Calu3 (cell line): ENCODE measurements at regions not wholly inside any gene's neighbourhood (a gene's known extent, or its start where the extent isn't known, plus 50 kb on each side); places are given as distances from the start of the nearest gene placed in this dataset.

ENCODE experiments used
- BruUV-seq: library from RNA; stranded (reverse); fragments of 400-500 nt; replicated peaks from 2 replicates; lab custom pipeline; 2021; lab: Mats Ljungman, UMichigan
- CTCF ChIA-PET: fragments of 300-600 bp; sonication (Branson Sonifier 250); formaldehyde crosslinking; loops from one replicate; lab custom pipeline; 2022; ENCODE audit warnings: antibody characterized with exemption; lab: Charles Lee
- DNase-seq: peaks from one replicate; pipeline ENCODE4 v3.0.0; 2022
- H3K27ac Mint-ChIP-seq: one replicate; pipeline ENCODE4 v1.8.0; 2022; ENCODE audit warnings: mixed read lengths; ENCODE audit not compliant: unreplicated experiment
- H3K27me3 Mint-ChIP-seq: one replicate; pipeline ENCODE4 v1.8.0; 2022; ENCODE audit warnings: mixed read lengths; ENCODE audit not compliant: unreplicated experiment
- H3K36me3 Mint-ChIP-seq: one replicate; pipeline ENCODE4 v1.8.0; 2022; ENCODE audit warnings: mild to moderate bottlenecking, moderate library complexity, mixed read lengths; ENCODE audit not compliant: insufficient read depth, unreplicated experiment
- H3K4me1 Mint-ChIP-seq: one replicate; pipeline ENCODE4 v1.8.0; 2022; ENCODE audit warnings: mild to moderate bottlenecking, low read depth, mixed read lengths; ENCODE audit not compliant: unreplicated experiment
- H3K4me3 Mint-ChIP-seq: one replicate; pipeline ENCODE4 v1.8.0; 2022; ENCODE audit warnings: mild to moderate bottlenecking, low read depth, moderate library complexity, mixed read lengths; ENCODE audit not compliant: unreplicated experiment
- H3K9me3 Mint-ChIP-seq: one replicate; pipeline ENCODE4 v1.8.0; 2022; ENCODE audit warnings: low read depth, mixed read lengths; ENCODE audit not compliant: unreplicated experiment
- CTCF ChIP-seq: fragments of 200-600 bp; IDR thresholded peaks from one replicate; pipeline ENCODE4 v1.8.0; 2022; ENCODE audit warnings: antibody characterized with exemption; ENCODE audit not compliant: unreplicated experiment
- intact Hi-C: fragments of 100-400 bp; cut with micrococcal nuclease; formaldehyde crosslinking; loops from one replicate; pipeline ENCODE4 v1.10.0; 2022; ENCODE audit not compliant: unreplicated experiment

- Mint-ChIP-seq H3K4me3 (no peak overlapping the region), H3K36me3 (no peaks in the 10 kb centered on the region), H3K27me3 (peaks cover 26% of the 10 kb centered on the region), H3K4me1 (no peaks in the 10 kb centered on the region), H3K27ac (no peak overlapping the region), H3K9me3 (no peaks in the 10 kb centered on the region)
- intact Hi-C loops, result no loop called here
- TF ChIP-seq CTCF, result no peak
- no peak for DNase-seq
- BruUV-seq, result no TSS peak
- CTCF ChIA-PET, result no interaction called here
Measured at GRCh38 chr22:27437570-27437969, 364.0 kb downstream of the MN1 start.

DNA sequence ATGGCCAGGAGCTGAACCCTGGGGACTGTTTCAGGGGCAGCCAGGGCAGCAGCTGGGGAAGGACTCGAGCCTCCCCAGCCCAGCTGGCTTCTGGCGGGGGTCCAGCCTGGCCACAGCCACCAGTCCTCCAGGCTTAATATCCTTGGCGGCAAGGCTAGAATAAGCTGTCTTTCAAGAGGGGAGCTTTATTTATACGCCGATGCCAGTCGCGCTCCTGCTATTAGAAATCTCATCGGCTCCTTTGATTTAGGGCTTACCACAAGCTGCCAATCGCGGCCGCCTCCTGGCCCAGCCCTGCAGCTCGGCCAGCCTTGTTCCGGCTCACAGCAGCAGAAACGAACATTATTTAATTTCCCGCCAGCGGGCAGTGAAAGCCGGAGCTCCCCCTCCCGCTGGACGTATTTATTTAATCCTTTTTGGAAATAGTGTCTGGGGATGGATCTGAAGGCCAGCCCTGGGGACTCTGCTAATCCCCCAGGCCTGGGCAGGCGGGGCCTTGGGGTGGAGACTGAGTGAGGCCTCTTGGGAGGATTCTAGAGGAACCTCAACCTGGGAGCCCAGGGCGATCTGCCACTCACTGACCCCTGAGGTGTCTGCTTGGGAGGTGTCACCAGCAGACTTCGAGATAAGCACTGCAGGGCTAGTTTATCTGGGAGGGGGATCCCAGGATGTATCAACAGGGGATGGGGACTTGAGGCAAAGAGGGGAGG, 363.1 kb downstream of the MN1 start:
- DNase-seq, result peak; percentile 29
- H3K4me1 Mint-ChIP-seq, result no peaks in the 10 kb centered on the region
- no peaks in the 10 kb centered on the region for H3K9me3 Mint-ChIP-seq
- no TSS peak for BruUV-seq
- no peak overlapping the region for H3K27ac Mint-ChIP-seq
- H3K36me3 Mint-ChIP-seq, result no peaks in the 10 kb centered on the region
- no peak for TF ChIP-seq CTCF
- intact Hi-C loops, result no loop called here
- no peak overlapping the region for H3K4me3 Mint-ChIP-seq
- CTCF ChIA-PET, result no interaction called here
- peaks cover 26% of the 10 kb centered on the region for H3K27me3 Mint-ChIP-seq

- Mint-ChIP-seq H3K9me3 (no peaks in the 10 kb centered on the region), H3K4me1 (no peaks in the 10 kb centered on the region), H3K36me3 (no peaks in the 10 kb centered on the region), H3K4me3 (no peak overlapping the region), H3K27me3 (peaks cover 33% of the 10 kb centered on the region), H3K27ac (no peak overlapping the region)
- DNase-seq, result no peak
- intact Hi-C loops, result no loop called here
- TF ChIP-seq CTCF, result no peak
- no TSS peak for BruUV-seq
- CTCF ChIA-PET, result no interaction called here
Measured at GRCh38 chr22:27439131-27439530, 362.4 kb downstream of the MN1 start.

DNA sequence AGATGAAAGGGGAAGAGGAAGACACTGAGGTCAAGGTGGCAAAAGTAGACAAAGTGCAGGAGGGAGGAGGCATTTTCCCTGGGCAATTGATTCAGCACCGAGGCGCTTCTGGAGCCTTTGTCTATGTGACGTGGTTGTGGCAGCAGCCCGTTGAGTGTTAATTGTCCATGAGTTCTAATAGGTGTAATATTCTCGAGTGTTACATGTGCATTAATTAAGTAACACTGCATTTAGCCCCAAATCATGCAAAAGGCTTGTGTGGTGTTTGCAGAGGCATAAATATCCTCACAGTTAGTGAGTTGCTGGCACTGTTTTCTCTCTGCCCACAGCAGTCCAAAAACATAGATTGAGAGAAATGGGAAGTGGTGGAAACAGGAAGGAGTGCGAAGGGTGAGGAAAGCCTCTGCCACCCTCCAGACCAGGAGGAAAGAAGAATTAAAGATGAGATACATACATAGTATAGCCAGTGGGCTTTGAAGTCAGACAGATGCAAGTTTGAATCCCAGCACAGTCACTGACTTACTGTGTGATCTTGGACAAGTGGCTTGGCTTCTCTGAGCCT, 361.2 kb downstream of the MN1 start:
- H3K4me3 Mint-ChIP-seq, result no peak overlapping the region
- intact Hi-C loops, result no loop called here
- TF ChIP-seq CTCF, result no peak
- no peak overlapping the region for H3K27ac Mint-ChIP-seq
- H3K9me3 Mint-ChIP-seq, result no peaks in the 10 kb centered on the region
- DNase-seq, result no peak
- peaks cover 39% of the 10 kb centered on the region for H3K27me3 Mint-ChIP-seq
- CTCF ChIA-PET, result interaction anchor here (0.6 kb wide), 1 partner anchor 817 kb away, joined by 3 read pairs; no protein-coding TSS in a partner anchor
- BruUV-seq, result no TSS peak
- no peaks in the 10 kb centered on the region for H3K4me1 Mint-ChIP-seq
- H3K36me3 Mint-ChIP-seq, result no peaks in the 10 kb centered on the region
